ENCODE measurements at regions not wholly inside any gene's neighbourhood (a gene's known extent, or its start where the extent isn't known, plus 50 kb on each side); places are given as distances from the start of the nearest gene placed in this dataset.

DNA sequence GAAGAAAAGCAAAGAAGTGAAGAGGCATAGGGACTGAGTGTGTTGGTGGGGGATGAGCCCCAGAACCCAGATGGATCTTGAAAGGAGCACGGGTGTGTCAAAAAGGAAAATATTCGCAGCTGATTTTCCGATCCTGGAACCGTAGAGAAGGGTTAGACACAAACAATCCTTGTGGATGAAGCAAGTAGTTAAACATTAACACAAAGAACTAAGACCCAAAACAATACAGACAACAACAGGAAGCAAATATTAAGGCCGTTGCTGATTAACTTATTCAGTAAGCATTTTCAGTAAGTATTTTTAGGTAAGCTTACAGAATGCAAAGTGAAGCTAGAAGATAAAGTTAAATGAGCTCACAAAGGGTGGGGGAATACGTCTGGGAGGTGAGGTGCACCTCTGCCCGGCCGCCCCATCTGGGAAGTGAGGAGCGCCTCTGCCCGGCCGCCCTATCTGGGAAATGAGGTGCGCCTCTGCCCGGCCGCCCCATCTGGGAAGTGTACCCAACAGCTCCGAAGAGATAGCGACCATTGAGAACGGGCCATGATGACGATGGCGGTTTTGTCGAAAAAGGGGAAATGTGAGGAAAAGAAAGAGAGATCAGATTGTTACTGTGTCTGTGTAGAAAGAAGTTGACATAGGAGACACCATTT lies 62.8 kb upstream of the PRB2 start:
- TF ChIP-seq POLR2A (IDR thresholded peaks at IDR 0.05; ENCODE audit: low read depth, low read length) (no peak), POLR2AphosphoS5 (IDR thresholded peaks at IDR 0.05; ENCODE audit: low read depth, low read length) (no peak)
